GM18505 (cell line): ENCODE measurements at regions not wholly inside any gene's neighbourhood (a gene's known extent, or its start where the extent isn't known, plus 50 kb on each side); places are given as distances from the start of the nearest gene placed in this dataset.

ENCODE experiments used
- ATAC-seq: cut with Tn5 transposase; IDR thresholded peaks from one replicate; pipeline ENCODE4 v1.9.1; 2021; ENCODE audit not compliant: unreplicated experiment
- POLR2A ChIP-seq: IDR thresholded peaks from 4 replicates; pipeline ENCODE4 v1.6.1; 2011; ENCODE audit warnings: borderline replicate concordance; ENCODE audit not compliant: insufficient read depth, insufficient read length; ENCODE audit errors: extremely low read depth

- no peak for ATAC-seq
- TF ChIP-seq POLR2A, result no peak
Observed at GRCh38 chr3:115500795-115501194, 122.5 kb upstream of the GAP43 start.

- no peak for ATAC-seq
- no peak for TF ChIP-seq POLR2A
Observed at GRCh38 chr3:115502128-115502527, 121.2 kb upstream of the GAP43 start.

- ATAC-seq, result no peak
- no peak for TF ChIP-seq POLR2A
Observed at GRCh38 chr3:115503394-115503793, 119.9 kb upstream of the GAP43 start.

- no peak for ATAC-seq
- TF ChIP-seq POLR2A, result no peak
Observed at GRCh38 chr3:115508562-115508961, 114.7 kb upstream of the GAP43 start.

- TF ChIP-seq POLR2A, result no peak
- ATAC-seq, result no peak
Observed at GRCh38 chr3:115512565-115513415, 110.5 kb upstream of the GAP43 start.

GRCh38 chr3:115513416-115513800, 109.9 kb upstream of the GAP43 start:
- no peak for ATAC-seq
- no peak for TF ChIP-seq POLR2A

- TF ChIP-seq POLR2A, result no peak
- peak; percentile 46 for ATAC-seq
Observed at GRCh38 chr3:115517457-115518050, 105.8 kb upstream of the GAP43 start.

GRCh38 chr3:115518100-115518852, 105.0 kb upstream of the GAP43 start:
- ATAC-seq, result no peak
- no peak for TF ChIP-seq POLR2A

- no peak for TF ChIP-seq POLR2A
- ATAC-seq, result no peak
Observed at GRCh38 chr3:115520241-115520640, 103.1 kb upstream of the GAP43 start.

GRCh38 chr3:115520651-115521245, 102.6 kb upstream of the GAP43 start:
- TF ChIP-seq POLR2A, result no peak
- ATAC-seq, result no peak

GRCh38 chr3:115523458-115523857, 99.9 kb upstream of the GAP43 start:
- ATAC-seq, result no peak
- TF ChIP-seq POLR2A, result no peak

- TF ChIP-seq POLR2A, result no peak
- no peak for ATAC-seq
Observed at GRCh38 chr3:115524549-115524948, 98.8 kb upstream of the GAP43 start.

- TF ChIP-seq POLR2A, result no peak
- no peak for ATAC-seq
Observed at GRCh38 chr3:115525731-115526130, 97.6 kb upstream of the GAP43 start.
